ENCODE measurements at regions not wholly inside any gene's neighbourhood (a gene's known extent, or its start where the extent isn't known, plus 50 kb on each side); places are given as distances from the start of the nearest gene placed in this dataset.
A peak's percentile ranks its signal among the peaks of the same experiment; 100 is the strongest.

GRCh38 chr3:67863869-67864268 lies 209.5 kb upstream of the SUCLG2 start:
- DNase-seq: no peak

DNA sequence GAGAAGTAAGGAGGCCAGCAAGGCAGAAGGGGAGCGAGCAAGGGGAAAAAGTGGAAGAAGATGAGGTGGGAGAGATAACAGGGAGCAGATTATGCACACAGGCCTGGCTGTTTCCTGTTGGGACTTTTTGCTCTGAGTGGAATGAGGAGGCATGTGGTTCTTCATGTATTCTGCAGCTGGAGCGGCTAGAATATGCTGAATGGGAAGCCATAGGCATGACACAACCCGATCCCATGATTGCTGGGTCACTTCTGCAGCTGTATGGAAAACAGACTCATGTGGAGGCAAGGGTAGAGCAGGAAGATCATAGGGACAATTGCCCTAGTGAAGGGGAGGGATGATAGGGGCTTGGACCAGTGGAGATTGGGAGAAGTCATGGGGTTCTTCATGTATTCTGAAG lies 206.0 kb upstream of the SUCLG2 start:
- DNase-seq: no peak

- no peak for DNase-seq
Observed at GRCh38 chr3:67858492-67858891, 204.1 kb upstream of the SUCLG2 start.

DNA sequence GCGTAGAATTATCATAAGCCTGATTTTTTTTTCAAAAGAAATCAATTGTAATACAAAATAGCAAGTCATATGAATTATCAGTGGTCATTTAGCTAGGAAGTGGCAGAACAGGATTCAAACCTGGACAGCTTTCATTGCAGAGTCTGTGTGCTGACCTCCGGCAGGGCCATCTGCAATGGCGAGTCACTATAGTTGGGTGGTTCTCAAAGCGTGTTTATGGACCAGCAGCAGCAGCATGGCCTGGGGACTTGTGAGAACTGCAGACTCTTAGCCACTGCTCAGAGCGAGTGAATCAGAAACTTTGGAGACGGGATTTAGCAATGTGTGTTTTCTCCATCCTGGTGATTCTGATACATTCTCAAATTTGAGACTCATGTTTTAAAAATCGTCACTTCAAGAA lies 202.3 kb upstream of the SUCLG2 start:
- no peak for DNase-seq

GRCh38 chr3:67854663-67855062 lies 200.3 kb upstream of the SUCLG2 start:
- no peak for DNase-seq

GRCh38 chr3:67853520-67853919 lies 199.1 kb upstream of the SUCLG2 start:
- no peak for DNase-seq

GRCh38 chr3:67848299-67848698 lies 193.9 kb upstream of the SUCLG2 start:
- no peak for DNase-seq

GRCh38 chr3:67846166-67846565 lies 191.8 kb upstream of the SUCLG2 start:
- no peak for DNase-seq

DNA sequence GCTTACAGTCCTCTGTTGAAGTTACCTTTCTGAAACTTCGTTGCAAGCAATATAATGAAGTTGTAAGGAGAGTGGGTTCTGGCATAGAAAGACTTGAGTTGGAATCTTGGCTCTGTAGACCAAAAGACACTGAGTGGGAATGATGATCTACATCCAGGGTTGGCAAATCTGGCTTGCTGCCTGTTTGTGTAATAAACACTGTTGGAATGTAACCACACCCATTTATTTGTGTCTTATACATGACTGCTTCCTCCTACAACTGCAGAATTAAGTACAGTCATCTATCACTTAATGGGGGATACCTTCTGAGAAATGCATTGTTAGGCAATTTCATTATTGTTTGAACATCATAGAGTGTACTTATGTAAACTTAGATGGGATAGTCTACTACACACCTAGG lies 178.4 kb upstream of the SUCLG2 start:
- no peak for DNase-seq

DNA sequence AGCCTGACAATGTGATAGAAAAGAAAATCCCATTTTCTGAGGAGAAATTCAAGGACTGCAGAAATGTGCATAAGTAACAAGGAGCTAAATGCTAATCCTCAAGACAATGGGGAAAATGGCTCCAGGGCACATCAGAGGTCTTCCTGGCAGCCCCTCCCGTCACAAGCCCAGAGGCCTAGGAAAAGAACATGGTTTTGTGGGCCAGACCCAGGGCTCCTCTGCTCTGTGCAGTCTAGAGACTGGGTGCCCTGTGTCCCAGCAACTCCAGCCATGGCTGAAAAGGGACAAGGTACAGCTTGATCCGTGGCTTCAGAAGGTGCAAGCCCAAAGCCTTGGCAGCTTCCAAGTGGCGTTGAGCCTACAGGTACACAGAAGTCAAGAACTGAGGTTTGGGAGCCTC lies 176.8 kb upstream of the SUCLG2 start:
- DNase-seq: no peak

DNA sequence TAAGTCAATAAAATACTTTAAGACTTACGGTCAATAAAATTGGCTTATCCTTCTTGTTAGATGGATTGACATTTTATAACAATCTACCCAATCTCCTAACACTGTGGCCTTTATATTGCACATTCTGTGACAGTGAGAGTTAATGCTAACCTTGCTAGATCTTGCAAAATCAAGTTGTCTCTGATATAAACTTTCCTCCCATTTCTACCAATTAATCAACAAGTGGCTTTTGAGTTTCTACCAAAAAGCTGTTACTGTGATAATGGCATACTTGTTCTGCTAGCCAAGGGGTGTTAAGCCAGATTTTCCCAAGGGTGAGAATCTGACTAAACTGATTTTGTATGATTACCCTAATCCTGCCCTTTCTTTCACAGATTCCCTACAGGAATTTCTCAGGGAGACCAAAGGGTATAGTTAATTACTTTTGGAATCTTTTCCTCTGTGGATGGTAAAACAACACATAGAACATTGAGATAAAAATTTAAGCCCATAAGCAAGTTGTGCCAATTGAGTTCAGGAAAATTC lies 174.1 kb upstream of the SUCLG2 start:
- DNase-seq: no peak

GRCh38 chr3:67821135-67821534 lies 166.7 kb upstream of the SUCLG2 start:
- no peak for DNase-seq

DNA sequence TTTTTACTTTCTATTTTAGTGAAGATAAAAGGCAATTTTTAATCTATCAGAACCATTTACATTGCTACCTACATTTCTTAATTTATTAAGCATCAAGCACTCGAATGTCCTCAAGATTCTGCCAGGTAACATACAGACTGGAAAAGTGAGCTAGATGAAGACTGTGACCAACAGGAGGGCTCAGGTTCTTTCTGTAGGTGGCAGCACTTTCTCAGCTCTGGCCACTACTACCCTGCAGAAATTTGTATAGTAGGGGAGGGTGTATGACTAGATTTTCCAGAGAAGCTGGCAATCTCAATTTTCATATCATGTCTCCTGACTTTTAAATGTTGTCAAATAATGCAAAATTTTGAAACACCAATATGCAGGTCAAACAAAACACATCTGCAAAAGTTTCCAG lies 165.0 kb upstream of the SUCLG2 start:
- peak; percentile 24 for DNase-seq

GRCh38 chr3:67809370-67809935 lies 155.0 kb upstream of the SUCLG2 start:
- no peak for DNase-seq

- DNase-seq: no peak
Observed at GRCh38 chr3:67808906-67809305, 154.5 kb upstream of the SUCLG2 start.

GRCh38 chr3:67804578-67804977 lies 150.2 kb upstream of the SUCLG2 start:
- DNase-seq: no peak

DNA sequence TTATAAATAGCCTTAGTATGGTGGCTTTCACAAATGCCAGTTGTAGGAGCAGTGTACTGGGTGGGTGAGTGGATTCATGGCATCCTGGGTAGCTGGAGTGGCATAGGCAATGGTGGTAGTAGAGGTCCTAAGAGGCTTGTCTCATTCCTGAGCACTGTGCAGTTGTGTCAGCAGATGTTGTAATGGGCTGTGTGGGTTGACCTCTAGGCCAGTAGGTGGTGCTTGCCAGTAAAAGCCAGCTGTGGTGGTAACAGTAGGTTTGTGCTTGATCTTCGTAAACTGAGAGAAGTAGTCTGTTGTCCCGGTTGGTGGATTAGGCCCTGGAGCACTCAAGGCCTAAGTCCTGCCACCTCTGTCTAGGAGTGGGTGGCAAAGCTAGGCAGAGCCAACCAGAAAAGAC lies 149.7 kb upstream of the SUCLG2 start:
- no peak for DNase-seq

GRCh38 chr3:67798412-67798811 lies 144.0 kb upstream of the SUCLG2 start:
- no peak for DNase-seq

DNA sequence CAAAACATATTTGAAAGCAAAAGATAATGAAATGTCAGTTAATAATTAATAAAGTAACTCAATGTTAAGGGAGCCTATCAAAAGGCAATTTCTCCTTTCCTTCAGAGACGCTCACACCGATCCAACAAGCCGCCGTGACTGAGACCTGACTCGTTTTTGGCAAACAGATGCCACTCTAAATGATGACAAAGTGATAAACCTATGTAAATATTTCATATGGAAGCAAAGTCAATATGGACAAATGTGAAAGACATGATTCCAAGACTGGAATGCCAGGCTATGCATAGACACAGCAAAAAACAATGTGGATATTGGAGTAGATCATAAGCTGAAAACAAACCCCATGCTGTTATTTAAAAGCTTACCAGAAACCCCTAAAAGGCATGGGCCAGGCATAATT lies 137.2 kb upstream of the SUCLG2 start:
- no peak for DNase-seq

DNA sequence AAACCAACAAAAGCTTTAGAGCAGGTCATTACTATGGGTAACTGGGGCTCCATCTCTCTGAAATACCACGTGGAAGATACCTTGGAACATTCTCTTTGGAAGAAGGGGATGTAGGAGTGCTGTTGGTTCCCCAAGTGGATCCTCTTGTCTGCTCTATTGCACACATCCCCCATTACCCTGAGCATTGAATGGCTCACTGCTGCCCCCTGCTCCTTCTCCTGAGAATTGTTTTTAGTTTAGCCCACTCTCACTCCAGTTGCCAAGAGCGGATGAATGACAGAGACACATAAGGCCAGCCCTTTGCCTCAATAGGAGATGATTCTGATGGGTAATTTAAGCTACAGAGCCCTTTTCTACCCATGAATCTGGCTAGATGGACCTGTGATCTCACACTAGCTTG lies 135.6 kb upstream of the SUCLG2 start:
- peak; percentile 75 for DNase-seq

GRCh38 chr3:67788396-67788795 lies 134.0 kb upstream of the SUCLG2 start:
- DNase-seq: no peak

- no peak for DNase-seq
Observed at GRCh38 chr3:67783281-67784250, 129.2 kb upstream of the SUCLG2 start.

DNA sequence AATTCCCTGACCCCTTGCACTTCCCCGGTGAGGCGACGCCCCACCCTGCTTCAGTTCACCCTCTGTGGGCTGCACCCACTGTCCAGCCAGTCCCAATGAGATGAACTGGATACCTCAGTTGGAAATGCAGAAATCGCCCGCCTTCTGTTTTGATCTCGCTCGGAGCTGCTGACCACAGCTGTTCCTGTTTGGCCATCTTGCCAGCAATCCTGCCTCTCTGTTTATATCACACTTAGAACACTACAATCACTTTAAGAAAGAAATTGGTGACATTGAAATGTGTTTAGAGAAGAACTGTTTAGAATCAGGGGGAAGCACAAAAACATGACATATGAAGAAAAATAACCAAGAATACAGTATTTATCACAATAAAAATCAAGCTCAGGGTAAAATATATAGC lies 127.5 kb upstream of the SUCLG2 start:
- DNase-seq: no peak

GRCh38 chr3:67781218-67781617 lies 126.8 kb upstream of the SUCLG2 start:
- DNase-seq: no peak
